GM10266 (cell line): ENCODE measurements at regions not wholly inside any gene's neighbourhood (a gene's known extent, or its start where the extent isn't known, plus 50 kb on each side); places are given as distances from the start of the nearest gene placed in this dataset.

Source experiments
- DNase-seq: peaks from one replicate; pipeline ENCODE4 v3.0.0; 2012; ENCODE audit errors: extremely low spot score
- TF ChIP-seq, protein P1 (sequence below): IDR thresholded peaks from 2 replicates; pipeline ENCODE4 v1.5.1; 2012; ENCODE audit warnings: mild to moderate bottlenecking, low read depth; ENCODE audit not compliant: control insufficient read depth, insufficient read depth; ENCODE audit errors: missing control alignments

DNA sequence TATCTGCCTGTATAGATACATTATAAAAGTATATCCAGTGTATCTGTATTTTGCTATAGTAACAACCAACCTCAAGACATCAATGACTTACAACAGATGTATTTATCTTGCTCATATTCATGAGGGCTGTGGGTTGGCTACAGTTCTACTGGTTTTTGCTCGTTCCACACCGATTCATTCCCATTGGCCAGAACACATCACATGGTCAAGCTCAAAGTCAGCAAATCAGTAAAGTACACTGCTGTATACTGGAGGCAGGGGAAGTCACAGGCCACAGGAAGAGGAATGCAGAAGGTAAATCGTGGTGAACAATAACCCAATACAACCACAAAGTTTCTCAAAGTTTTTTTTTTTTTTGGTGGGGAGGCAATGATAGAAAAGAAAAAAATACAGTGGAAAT, 180.0 kb upstream of the CDKN3 start:
- TF ChIP-seq, protein P1, sequence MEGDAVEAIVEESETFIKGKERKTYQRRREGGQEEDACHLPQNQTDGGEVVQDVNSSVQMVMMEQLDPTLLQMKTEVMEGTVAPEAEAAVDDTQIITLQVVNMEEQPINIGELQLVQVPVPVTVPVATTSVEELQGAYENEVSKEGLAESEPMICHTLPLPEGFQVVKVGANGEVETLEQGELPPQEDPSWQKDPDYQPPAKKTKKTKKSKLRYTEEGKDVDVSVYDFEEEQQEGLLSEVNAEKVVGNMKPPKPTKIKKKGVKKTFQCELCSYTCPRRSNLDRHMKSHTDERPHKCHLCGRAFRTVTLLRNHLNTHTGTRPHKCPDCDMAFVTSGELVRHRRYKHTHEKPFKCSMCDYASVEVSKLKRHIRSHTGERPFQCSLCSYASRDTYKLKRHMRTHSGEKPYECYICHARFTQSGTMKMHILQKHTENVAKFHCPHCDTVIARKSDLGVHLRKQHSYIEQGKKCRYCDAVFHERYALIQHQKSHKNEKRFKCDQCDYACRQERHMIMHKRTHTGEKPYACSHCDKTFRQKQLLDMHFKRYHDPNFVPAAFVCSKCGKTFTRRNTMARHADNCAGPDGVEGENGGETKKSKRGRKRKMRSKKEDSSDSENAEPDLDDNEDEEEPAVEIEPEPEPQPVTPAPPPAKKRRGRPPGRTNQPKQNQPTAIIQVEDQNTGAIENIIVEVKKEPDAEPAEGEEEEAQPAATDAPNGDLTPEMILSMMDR: no peak
- no peak for DNase-seq

DNA sequence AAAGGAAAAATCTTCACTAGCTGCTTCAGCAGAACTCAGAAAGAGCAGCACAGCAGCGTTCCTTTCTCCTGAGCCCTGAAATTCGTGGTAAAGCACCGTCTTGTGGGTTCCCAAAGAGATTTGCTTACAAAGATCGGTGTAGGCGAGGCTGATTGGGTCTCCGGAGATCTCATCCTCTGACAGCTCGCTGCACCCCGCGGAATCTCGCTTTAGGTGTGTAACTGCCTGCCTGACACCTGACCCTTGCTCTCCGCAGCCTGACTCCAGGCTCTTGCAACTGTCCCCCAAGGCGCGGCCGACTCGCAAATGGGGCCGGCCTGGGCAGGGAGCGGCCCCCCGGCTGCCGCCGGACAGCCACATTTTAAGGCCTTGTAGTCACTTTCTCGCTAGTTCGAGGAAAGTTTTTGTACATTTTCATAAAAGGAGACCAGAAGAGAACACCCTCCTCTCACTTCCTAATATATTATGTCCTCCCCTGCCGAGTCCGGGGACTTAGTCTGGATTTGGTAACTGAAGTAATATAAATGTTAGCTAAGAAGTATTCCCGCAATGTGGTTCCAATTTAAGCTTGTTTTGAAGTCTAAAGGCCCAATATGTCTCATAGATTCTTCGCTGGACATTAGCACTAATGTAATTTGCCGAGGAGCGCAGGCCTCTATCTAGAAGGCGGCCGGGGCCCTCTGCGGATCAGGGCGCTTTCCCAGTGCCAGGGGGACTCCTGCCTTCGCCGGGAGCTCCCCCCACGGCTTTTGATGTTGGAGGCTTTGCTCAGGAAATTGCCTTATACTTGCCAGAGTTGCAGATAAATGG, 177.3 kb upstream of the CDKN3 start:
- no peak for DNase-seq
- TF ChIP-seq, protein P1: no peak

DNA sequence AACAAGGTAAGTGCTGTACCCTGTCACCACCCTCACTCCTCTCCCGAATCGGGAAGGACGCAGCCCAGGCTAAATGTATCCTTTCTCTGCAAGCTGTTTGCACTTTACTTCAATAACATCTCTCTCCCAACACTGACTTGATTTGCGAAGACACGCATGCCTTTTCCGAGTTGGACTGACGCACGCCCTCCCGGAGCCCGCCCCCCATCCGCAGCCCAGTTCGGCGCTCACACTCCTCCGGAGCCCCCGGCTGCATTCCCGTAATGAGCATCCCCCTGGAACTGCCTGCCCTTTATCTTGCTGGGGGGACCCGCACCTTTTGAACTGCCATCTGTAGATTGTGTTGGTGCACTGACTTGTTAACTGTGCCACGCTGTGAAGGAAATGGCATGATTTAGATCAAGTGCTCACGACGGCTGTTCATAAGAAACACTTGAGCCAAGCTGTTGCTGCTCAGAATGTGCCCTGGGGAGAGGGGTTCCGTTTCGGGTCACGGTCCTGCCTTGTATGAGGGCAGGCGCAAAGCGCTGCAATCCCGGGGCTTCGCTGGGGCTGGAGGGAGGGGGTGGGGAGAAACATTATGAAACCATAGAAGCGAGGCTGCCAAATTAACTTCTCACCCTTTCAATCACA, 176.6 kb upstream of the CDKN3 start:
- TF ChIP-seq, protein P1: no peak
- no peak for DNase-seq

DNA sequence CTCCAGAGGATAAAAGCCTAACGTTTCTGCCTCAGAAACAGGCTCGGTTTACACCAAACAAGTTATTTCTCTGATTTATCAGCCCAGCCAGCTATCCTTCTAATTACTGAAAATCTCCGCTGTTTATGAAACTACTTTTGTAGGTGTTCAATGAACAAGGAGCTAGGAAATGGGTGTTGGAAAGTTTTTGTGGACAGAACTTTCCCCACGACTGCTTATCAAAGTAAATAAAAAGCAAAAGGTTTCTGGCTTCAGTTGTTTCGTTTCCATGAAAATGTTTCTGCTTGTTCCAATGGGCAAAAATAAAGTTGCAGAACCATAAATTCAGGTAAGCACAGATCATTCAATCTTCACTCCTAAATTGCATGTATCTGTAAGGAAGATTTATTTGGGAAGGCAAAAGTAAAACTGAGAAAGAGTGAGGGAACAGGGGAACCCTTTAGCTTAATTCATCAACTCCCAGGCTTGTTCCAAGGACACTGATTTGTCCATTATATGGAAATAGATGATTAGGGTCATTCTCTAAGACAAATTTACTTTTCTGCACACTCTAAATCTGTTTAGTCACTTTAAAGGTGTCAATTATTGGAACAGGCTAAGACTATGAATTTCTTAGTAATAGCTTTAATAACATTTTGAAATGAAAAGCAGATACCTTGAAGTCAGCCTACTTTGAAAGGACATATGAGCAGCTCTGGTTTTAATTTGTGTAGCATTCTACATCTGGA, 175.9 kb upstream of the CDKN3 start:
- no peak for DNase-seq
- TF ChIP-seq, protein P1: no peak

DNA sequence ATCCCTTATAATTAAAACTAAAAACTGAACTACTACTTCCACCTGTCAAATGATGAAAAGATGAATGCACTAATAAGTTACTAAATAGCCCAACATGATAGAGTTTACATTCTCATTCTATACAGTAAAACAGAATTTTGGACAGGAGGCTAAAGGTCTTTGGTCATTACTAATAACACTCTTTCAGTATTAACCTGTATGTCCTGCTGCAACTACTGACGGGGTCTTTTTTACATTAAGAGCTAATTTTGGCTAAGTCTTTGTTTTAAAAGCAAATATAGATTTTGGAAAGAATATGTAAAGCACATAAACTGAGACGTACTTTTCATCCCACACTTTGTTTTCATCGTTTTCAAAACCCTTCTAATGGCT, 175.4 kb upstream of the CDKN3 start:
- DNase-seq: no peak
- TF ChIP-seq, protein P1: no peak

DNA sequence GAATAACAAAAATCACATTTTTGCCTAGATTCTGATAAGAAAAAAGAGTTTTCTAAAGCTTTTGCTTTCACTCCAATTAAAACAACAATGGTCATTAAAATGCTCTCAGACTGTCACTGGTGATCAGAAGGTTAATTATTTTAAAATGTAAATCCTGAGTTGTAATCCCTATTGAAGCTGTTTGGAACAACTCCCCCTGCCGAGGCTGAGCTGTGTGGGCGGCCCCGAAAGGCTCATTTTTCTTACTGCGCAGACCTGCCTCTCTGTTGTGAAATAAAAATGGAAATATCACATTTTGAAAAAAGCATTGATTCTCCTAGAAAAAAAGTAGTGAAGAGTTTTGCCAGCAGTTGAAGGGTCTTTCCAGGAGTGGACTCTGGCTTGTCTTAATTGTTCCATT, 174.8 kb upstream of the CDKN3 start:
- DNase-seq: no peak
- TF ChIP-seq, protein P1: no peak

DNA sequence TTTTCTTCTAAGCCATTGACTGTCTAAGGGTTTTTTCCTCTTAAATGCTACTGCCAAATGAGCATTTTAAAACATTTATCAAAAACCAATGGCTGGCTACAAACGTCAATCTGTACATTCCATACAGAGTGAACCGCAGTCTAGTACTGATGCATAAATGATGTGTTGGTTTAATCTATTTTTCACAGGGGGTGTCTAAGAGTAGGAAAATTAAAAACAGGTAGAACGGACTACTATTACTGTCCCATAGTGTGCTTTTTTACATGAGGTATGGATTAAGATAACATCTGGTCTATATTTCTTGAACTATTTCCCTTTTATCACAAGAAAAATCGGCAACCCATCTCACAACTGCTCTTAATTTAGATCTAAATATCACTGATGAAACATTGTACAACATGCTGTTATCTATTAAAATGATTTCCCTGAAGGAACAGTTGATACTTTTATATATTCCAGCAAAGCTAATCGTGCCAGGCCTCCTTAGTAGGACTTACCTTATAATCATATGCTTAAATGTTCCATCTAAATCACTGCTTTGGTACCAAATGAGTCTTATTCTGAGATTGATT, 172.9 kb upstream of the CDKN3 start:
- no peak for DNase-seq
- TF ChIP-seq, protein P1: no peak
